GM18520 (cell line): ENCODE measurements at regions not wholly inside any gene's neighbourhood (a gene's known extent, or its start where the extent isn't known, plus 50 kb on each side); places are given as distances from the start of the nearest gene placed in this dataset.

Experiments
- ATAC-seq: cut with Tn5 transposase; IDR thresholded peaks from one replicate; pipeline ENCODE4 v1.9.1; 2021; ENCODE audit not compliant: unreplicated experiment

DNA sequence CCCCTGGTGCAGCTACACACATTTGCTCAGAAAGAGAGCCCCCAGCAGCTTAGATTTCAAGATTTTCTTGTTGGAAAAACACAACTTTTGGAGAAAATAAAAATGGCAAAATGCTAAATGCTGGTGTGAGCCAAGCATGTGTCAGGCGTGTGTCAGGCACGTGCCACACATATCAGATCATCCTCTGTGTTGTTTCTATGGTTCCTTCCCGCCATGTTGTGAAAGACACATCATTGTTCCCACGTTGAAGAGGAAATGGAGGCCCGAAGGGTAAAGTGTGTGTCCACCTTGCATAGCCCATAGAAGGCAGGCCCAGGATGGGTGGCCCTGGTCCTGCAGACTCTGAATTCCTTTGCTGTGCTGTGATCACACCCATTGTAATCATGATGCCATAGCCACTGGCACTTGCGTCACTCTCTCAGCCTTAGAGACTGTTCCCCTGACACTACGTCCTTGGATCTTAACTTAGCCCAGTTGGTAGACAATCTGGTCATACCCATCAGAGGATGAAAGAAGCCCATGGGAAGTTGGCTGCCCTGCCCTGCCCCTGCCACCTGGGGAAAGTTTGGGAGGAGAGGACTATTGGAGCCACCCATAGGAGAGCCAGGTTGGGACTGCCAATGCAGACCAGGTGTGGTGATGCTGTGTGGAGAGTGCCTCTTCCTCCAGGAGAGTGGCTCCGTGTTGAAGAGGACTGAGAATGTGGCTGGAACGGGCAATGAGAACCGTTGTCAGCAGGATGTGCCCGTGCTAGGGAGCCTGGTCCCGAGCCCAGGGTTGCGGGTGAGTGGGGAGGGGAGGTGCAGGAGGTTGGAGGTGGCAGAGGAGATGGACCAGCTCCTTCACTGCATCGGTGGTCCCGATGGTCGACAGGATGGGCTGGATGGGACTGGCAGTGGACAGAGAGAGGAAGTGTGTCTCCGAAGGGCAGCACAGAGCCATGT, 65.6 kb upstream of the IGFBP3 start:
- ATAC-seq, result no peak

DNA sequence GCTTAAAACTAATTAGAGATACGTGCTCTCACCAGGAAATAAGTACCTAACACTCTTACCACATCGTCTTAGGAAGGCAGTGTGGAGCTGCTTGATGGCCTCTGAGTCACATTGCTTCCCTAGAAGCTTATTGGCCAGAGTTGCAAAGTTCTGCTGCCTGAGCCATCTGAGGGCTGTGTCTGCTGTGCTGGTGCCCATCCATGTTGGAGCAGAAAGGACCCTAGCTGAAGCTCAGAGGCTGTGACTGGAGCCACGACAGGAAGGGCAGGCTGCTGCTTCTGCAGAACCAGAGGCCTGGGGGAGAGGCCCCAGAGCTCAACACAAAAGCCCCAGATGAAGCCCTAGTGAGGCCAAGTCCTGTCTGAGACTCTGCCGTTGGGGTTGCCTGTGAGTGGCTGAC, 64.8 kb upstream of the IGFBP3 start:
- no peak for ATAC-seq

DNA sequence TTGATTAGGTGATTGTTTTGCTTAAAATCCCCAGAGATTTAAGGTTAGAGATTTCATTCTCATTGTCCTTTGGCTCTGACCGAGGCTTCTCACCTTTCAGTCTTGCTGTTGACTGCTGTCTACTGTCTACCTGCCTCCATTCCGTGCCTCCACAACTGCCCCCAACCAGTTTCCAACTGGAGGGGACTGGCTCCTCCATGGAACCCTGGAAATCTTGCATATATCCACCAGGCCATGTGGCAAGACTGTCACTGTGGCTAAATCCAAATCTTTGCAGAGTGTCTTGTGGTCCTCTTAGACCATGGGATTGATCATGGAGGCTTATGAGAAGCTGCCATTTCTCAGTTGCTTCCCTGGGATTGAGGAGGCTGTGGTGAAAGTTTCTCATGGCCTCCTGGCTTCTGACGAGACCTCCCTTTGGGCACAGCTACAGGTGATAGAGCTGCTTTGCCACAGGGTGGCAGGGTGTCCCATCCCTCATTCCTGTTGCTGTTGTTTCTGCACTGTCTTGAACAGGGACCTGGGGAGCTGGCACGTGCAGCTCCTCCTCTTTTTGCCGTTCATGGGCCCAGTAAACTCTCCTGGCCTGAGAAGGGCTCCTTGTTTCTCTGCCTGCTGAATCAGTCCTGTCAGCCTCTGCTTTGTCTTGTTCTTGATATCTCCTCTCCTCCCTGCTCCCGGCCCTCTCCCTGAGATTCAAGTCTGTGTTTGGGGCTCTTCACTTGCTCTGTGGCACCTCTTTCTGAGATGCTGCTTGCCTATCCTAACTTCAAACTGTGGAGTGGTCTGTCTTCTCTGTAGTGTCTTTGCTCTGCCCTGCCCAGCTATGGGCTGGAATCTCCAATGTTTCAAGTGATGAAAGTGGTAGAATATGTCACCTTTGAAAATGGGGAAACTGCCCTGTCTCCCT, 63.6 kb upstream of the IGFBP3 start:
- no peak for ATAC-seq

DNA sequence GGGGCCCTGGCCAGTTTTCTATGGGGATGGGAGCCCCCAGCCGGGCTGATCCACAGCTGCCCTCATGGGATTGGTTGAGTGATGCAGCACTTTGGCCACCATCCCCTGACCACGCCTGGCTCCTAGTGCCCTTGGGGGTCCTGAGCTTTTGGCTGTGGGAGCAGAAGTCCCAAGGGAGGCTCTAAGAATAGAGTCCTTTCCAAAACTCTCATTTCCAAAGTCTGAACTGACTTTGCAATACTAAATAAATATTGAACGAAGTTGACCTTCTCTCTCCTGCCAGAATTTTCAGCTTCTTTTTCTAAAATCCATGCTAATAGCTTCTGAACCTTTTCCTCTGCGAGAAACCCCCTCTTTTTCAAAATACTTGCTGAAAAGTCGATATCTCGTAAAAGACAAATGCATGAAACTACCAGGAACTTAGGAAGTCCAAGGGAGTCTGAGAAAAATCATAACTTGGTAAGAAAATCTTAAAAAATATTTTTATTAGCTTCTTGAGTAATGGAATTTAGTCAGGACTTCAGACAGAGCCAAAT, 62.7 kb upstream of the IGFBP3 start:
- no peak for ATAC-seq

DNA sequence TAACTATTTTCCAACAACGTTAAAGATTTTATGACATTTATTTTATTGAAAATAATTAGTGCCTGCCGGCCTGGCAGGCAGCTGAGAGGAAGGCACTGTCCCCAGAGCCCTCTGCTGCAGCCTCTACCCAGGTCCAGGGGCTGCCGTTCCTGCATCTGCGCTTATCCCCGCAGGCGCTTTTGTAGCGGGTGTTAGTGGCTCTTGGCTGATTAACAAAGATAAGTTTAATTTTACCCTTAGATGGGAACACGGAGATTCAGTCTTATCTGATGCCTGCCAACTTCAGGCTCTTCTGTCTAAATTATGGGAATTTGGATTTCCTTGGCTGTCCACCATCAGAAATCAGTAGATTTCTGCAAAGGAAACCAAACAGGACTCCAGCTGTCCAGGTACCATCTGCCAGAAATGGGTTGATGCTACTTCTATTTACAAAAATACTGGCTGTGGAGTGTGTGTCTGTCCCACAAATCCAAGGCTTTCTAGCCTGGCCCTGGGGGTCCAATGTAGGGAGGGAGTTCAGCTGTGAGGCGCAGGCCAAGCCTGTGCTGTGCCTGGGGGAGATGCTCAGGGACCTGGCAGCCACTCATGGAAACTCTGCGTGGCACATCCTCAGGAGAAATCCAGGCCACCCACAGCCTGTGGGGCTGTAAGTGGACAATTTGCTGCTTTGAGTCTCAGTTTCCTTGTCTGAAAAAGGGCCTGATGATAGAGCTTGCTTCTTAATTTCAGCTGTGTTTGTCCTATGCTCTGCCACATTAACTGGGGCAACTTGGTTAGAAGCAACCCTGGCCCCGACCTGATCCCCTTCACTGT, 62.0 kb upstream of the IGFBP3 start:
- ATAC-seq, result no peak

DNA sequence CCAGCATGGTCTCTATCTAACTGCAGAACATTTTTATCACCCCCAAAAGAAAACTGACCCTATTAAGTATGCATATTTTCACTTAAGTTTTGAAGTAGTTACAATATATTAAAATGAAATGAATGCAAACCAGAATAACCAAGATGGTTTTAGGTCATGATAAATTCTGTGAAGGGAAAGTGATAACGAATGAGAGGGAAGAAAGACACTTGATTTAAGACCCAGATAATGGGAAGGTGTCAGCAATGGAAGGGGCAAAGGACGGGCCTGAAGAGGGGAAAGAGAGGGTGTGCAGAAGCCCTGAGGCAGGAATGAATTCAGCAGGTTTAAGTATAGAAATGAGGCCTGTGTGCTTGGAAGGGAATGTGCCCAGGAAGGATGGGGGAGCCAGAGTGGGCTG, 61.1 kb upstream of the IGFBP3 start:
- no peak for ATAC-seq

DNA sequence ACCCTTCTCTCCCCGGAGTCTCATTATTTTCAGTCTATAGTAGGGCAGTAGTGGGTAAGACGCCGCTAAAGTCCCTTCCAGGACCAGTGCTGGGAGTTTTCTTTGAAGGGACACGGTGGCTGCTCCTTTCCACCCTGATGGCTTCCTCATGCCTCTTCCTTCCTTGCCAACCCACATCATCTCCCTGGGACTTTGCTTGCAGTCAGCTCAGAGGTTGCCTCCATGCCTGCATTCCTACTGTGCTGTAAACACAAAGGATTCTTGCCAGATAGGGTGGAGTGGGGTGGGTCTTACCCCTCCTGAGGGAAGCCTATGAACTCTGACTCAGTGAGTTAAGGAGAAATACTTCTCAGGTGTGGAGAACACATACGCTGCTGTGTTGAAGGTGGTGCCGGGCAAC, 59.9 kb upstream of the IGFBP3 start:
- no peak for ATAC-seq

DNA sequence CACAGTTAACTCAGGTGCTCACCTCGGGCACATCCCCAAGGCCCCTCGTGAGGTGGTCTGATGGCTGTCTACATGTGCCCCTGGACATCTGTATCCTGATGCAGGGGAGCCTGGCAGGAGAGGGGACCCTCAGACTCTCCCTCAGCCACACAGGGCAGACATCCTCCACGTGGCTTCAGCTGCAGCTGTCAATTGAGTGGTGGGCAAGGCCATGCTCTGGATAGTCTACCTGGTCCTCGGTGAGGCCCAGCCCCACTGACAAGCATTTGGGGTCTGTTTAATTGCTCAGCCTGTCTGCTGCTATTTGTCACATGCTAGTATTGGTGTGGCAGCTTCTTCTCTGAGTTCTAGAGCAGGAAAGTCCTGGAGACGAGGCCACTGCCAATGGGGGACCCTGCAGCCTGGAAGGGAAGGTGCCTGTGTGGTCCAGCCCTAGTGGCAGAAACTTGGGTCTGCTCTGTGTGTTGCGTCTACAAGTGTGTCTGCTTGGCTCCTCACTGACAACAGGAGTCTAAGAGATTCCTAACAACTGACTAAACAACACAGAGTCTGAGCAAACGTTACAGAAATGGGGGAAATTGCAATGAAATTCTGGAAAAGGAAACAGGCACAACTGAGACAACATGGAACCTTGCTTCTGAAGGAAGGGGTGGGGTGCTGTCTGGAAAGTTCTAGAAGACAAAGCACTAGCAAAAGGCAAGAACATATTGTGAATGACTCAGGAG, 59.3 kb upstream of the IGFBP3 start:
- ATAC-seq, result no peak

DNA sequence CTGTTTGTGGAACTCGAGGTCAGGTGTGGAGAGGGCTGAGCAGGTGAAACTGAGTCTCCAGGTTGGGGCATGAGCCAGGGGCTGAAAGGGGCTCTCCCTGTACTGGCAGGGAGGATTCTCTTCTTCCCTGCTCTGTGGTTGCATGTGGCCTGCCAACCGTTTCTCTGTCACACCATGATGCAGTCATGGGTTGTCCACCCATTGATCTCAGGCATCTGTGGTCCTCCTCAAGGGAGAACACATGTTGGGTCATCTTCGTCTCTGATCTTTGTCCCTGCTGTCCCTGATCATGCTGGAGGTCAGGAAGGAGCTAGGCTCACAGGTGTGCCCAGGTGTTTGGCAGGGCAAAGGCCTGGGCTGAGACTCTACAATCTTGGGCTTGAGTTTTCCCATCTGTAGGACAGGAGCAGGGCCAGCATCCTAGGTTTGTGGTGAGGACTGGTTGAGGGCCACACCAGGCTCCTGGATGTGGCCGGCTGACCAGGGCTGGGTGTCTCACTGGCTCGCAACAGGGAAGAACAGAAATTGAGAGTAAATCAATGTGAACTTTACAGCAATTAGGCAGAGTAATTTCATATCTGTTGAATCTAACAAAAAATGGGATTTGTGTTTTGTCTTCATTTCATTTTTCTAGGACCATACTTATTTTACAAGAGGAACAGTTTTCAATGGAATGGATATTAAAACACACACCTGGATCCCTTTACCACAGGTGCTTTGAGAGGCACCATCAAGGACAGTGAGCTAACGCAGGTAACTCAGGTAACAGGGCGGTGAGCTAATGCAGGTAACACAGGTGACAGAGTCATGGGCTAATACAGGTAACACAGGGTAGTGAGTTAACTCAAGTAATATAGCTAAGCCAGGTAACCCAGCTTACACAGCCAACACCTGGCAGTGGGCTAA, 58.5 kb upstream of the IGFBP3 start:
- no peak for ATAC-seq

DNA sequence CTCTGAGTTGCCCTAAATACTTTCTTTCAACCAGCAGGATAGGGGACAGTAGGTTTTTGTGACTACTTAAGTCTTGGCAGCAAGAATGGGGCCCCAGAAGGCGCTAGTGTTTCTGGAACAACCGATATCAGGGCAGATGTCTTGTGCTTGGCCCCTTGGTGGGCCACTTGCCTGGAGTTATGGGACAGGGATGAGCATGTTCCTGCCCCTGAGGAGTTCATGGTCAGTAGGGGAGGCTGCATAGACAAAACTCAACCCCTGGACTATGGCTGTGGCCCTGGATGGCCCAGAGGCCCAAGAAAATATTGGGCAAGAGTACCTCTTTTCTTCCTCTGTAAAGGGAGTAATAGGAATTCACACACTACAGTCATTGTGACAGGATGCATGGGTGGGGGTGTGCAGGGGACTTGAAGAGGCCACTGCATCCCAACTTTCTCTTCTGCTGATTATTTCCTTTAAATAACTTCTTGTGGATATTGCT, 57.7 kb upstream of the IGFBP3 start:
- no peak for ATAC-seq

DNA sequence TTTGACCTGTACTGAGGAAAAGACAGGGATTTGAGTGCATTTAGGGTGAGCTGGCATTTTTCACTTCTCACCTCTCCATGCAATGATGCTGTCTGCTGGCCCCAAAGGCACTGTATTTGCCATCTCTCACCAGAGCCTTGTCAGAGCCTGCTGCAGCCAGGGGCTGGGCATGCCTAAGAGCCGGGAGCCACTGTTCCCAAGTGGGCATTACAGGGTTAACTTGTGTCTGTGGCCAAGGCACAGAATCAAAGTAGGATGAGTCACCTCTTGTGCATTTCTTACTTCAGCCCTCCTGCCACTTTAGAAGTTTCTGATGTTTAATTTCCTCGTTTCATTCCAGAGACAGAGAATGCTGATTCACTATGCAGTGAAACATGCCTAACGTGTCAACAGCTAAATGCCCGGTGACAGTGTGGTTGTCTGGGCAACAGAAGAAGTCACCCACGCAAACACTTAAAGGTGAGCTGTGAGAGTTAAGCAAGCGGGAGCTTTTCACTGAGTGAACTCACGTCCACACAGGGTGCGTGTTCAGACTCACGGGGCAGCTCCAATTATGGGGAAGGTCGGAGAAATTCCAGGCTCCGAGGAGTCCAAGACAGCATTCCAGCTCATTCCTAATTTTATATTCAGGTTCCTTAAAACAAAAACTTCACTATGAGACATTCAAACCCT, 57.1 kb upstream of the IGFBP3 start:
- ATAC-seq, result peak; percentile 52

DNA sequence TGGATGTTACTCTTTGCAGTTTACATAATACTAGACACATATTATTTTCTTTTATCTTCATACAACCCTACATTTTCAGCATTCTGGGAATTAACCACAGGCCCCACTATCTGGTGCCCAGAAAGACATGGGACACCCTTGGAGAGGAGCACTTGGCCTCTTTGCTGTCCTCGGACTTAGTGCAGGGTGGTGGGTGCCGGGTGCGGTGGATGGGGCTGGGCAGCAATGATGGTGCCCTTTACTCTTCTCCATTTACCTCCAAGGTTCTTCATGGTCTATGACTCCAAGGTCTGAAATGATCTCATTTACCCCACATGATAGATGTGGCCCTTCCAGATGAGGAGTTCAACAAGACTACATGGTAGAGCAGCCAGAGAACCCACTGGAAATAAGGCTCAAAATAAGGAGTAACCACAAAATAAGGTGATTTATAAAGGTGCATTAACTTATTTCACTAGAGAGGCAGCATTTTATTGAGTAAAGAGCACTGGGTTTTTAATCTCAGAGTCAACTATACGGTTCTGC, 56.2 kb upstream of the IGFBP3 start:
- ATAC-seq, result no peak

DNA sequence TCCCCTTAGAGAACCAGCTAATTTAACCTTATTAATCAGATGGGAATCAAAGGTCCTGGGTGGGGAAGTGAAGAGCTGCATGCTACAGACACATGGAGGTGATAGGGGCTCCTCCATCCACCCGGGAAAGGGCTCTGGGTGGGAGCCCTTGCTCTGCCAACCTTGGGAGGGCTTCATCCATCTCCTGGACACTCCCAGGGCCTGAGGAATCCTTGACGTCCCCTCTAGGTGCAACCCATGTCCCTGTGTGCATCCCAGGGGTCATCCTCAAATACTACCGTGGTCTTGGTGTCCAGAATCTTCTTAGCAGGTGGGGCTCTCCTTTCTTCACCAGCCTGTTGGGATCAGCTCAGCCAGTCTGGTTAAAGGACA, 55.4 kb upstream of the IGFBP3 start:
- no peak for ATAC-seq

DNA sequence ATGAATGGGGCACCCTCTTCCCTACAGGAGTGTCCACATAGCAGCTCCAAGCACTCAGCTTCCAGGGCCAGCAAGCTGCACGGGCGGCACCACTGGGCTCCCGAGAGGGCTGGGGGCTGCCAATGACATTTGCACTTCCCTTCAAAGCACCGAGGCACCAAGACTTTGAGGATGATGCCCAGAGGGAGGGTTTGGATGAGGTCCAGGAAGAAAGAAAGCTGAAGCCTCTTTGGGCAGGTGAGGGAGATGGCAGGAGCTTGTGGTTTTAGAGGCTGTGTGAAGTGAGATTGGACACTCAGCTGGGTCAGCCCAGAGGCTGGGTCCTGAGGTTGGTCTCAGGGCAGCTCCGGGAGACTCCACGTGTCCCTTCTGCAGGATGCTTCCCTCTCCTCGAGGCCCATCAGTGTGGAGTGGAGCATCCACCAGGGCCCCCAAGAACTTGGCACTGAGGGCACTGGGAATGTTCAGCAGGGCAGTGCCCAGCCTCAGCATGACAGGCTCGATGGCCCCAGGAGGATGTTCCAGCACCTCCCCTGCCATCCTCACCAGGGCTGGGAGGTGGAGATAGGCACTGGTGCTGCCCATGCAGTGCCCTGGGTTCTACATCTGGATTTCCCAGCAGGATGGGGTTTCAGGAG, 54.9 kb upstream of the IGFBP3 start:
- no peak for ATAC-seq

DNA sequence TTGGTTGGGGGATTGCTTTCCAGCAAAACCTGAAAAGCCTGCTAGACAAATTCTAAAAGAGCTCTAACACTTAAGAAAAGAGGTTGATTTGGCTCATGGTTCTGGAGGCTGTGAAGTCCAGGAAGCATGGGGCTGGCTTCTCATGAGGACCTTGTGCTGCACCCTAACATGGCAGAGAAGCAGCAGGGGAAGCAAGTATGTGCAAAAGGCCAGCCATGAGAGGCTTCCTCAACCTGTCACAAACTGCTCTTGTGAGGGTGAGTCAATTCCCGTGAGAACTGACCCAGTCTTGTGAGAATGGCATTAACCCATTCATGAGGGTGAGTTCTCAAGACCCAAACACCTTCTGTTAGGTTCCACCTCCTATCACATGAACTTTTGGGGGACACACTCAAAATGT, 54.3 kb upstream of the IGFBP3 start:
- ATAC-seq, result no peak

DNA sequence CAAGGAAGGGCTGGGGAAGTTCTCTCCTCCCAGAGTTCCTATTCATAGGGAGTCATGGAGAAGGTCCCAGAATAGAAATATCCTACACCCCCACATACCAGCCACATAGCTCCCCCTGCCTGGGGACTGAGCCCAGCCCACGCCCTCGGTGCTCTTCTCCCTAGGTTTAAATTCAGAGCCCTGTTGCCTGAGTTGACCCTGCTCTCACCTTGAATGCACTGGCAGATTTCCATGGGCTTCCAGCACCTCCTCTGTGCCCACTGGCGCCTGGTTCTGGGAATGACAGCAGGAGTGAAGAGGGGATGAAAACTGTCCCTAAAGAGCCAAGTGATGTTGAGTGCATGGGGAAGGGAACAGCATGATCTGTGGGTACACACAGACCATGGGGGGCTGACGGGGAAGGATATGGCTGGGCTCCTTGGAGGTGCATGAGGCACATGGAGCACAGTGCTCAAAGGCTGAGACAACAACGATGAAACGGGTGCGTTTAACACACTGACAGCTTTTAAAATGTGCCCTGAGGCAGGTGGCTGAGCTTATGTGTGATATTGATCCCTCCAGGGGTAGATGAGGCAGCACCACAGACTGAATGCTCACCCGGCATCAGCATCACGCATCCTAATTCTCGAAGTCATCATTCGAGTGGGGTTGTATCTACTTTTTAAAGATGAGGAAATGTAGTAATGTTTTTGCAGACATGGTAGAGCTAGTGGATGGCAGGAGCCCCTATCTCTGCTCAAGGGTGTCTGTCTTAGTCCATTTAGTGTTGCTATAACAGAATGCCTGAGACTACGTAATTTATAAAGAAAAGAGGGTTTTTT, 53.7 kb upstream of the IGFBP3 start:
- ATAC-seq, result no peak
